HG03097 (cell line): ENCODE measurements at regions not wholly inside any gene's neighbourhood (a gene's known extent, or its start where the extent isn't known, plus 50 kb on each side); places are given as distances from the start of the nearest gene placed in this dataset.
"Not testable (repeated sequence)": the region's sequence is repeated elsewhere in the genome, so short reads cannot be mapped to it uniquely, and the experiment has no call there.

Source experiments
- ATAC-seq: cut with Tn5 transposase; IDR thresholded peaks from one replicate; pipeline ENCODE4 v1.9.1; 2021; ENCODE audit not compliant: unreplicated experiment, low FRiP score

DNA sequence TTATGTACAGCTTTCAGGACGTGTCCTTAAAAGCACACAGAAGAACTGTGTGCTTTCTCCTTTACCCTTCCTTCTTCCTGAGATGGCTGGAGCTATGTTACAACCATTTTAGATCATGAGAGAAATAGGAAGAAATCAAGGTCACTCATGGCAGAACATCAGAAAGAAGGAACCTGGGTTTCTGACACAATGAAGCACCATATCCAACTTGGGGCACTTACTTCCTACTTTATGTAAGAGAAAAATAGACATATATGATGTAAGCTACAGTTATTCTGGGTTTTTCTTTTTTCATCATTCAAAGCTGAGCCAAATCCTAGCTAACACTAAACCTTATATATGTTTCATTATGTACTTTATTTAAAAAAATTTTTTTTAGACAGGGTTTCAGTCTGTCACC, 79.5 kb downstream of the FAM161A start:
- no peak for ATAC-seq

- ATAC-seq = no peak
Measured at GRCh38 chr2:61771904-61772845, 81.7 kb downstream of the FAM161A start.

- ATAC-seq = no peak
Measured at GRCh38 chr2:61770746-61771145, 83.1 kb downstream of the FAM161A start.

DNA sequence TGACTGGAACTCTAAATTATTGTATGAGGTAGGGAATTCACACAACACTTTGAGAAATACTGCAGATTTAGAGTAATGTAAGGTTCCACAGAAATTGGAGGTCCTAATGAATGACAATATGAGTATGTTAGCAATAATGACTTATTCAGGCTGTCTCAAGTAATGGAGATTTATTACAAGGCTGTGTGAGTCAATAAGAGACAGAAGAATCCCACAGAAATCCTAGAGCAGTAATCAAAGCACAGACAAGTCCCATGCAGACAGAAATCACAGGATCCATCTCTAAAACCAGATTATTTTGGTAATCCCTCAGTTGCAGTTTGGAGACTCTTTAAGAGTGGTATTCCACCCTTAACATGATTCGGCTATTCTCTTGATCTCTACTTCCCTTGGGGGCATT, 83.6 kb downstream of the FAM161A start:
- no peak for ATAC-seq

DNA sequence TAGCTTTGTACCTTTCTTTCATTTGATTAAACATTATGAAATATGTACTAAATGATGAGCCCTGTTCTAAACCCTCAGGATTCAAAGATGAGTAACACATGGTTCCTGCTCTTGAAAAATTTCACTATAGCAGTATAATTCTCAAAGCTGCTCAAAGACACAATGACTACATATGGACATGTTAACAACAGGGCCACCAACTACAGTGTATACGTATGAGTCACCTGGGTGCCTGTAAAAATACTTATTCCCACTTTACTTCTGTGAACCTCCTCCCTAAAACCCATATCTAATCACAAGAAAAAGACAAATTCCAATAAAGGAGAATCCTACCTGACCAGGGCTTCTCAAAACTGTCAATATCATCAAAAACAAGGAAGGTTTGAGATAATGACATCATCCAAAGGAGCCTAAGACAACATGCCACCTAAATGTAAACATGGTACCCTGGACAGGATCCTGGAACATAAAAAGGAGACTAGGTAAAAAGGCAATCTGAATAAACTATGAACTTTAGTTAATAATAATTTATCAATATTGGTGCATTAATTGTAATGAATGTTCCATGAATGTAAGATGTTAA, 84.7 kb downstream of the FAM161A start:
- no peak for ATAC-seq

DNA sequence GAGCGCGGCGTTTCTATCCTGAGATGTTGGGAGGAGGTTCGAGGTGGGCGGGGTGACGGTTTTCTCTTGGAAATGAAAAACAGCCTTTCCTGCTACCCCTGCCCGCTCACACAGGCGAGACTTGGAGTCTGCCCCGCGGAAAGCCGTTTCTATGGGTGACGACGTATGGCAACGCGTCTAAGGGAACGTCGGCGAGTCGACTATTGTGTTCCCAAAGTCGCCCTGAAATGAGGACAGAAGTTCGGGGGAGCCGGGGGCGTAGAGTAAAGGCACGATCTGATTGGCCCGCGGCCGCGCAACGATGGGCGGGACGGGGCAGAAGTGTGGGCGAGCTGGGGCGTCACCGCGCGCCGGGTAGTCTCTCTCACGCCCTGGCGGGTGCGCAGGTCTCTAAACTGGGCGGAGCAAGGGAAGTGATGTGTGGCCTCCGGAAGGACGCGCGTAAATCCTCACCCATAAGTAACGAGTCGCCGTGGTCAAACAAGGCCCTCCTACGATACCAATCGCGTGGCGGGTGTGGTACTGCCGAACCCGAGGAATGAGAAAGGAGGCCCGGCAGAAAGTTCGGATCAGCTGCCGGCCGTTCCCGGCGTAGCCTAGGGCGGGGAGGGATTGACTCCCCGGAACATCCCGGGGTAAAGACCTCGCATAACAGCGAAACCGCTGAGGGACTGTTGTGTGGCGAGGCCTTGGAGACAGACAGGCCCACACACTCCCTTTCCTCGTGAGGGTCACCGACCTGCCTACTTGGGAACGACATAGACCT, 89.6 kb downstream of the FAM161A start:
- ATAC-seq = peak; percentile 99

DNA sequence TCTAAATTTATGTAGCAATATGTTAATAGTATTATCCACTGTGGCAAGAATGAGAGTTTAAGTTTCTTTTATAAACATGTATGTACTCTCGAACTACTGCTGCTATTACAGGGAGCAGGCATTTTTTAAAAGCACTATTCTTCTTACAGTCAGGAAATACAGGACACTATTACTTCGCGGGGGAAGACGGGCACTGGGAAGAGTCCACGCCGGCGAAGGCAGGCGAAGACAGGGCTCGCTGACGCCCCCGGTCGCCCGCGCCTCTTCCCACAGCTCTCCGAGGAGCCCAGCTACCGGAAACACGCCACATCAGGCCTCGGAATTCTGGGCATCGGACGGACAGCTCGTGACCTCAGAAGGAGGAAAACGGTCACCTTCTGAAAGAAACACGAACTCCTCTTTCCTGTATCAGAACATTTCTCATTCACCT, 90.2 kb downstream of the FAM161A start:
- peak; percentile 14 for ATAC-seq

- ATAC-seq = no peak
Measured at GRCh38 chr2:61762292-61762691, 91.6 kb downstream of the FAM161A start.

DNA sequence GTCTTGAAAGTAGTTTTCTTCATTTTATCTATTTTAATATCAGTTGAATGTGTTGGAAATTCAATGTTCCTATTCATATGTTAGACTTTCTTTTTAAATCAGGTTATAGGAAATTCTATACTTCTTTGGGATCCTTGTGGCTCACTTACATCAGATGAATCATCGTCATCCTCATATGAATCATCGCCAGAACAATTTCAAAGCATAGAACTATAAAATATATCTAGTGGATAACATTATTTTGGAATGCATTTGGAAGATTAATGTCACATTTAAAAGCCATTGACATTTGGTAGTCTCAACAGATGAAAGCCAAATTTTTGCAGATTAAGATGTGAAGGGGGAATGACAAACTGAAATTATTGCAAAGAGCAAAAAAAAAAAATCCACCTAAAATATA, 94.1 kb downstream of the FAM161A start:
- no peak for ATAC-seq

- no peak for ATAC-seq
Measured at GRCh38 chr2:61759005-61759404, 94.9 kb downstream of the FAM161A start.

DNA sequence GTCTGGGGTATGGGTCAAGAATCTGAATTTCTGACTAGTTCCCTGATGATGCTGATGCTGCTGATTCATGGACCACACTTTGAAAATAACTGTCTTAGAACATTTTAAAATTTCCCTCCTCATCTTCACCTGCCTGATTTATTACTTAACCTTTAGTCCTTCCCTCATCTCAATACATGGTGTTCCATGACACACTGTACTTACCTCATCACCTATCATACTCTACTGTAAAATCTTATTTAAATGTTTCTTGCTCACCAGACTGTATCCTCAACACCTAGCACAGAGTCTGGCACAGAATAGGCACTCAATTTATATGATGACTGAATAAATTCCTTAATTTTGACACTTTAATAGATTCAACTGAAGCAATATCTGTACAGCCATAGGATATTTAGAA, 95.7 kb downstream of the FAM161A start:
- no peak for ATAC-seq

- ATAC-seq = no peak
Measured at GRCh38 chr2:61753512-61753911, 100.3 kb downstream of the FAM161A start.

GRCh38 chr2:61750624-61751023, 103.2 kb downstream of the FAM161A start:
- no peak for ATAC-seq

- no peak for ATAC-seq
Measured at GRCh38 chr2:61742955-61743354, 110.9 kb downstream of the FAM161A start.

DNA sequence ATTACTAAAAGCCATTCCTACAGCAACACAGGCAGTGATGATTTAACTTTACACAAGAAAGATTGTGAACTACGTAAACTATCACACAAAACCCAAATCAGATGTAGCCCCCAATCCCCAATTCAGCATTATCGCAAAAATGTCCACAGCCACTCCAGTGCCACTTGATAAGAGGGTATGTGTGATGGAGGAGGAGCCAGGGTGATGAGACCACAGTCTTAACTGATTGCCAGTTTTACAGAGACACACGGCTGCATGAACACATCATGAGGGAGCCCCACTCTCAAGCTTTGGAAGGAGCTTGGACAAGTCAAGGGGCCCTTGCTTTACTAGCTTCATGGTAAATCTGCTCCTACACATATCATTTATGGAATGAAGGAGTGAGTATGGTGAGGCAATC, 116.0 kb downstream of the FAM161A start:
- no peak for ATAC-seq

GRCh38 chr2:61736953-61737352, 116.9 kb downstream of the FAM161A start:
- no peak for ATAC-seq

DNA sequence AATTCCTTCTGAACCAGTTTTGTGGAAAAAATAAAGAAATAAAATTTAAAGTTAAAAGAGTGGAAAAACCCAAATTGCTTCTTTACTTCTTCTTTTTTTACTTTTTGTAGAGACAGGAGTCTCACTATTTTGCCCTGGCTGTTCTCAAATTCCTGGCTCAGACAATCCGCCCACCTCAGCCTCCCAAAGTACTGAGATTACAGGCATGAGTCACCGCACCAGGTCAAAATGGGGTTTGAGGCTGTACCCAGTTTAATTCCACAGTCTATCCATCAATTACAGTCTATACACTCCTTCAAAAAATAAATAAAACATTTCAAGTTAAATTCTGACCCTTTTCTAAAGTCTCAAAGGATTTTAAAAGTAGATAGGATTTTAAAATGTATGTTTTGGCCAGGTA, 120.3 kb downstream of the FAM161A start:
- ATAC-seq = no peak

DNA sequence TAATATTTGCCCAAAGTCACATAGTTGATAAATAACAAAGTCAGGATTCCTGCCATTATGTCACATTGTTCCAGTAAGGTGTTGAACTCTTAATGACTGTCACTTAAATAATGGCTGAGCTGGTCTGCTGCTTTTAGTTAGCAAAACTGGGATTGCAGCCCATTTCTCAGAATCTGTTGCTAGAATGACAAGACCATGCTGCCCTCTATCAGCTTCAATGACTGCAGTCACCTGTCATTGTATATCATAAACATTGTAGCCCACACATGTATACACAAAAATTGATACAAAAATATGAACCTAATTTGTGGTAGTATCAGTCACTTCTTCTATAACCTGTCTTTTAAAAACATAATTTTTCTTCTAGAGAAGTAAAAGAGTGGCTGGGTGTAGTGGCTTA, 121.1 kb downstream of the FAM161A start:
- ATAC-seq = no peak

- no peak for ATAC-seq
Measured at GRCh38 chr2:61727746-61728145, 126.1 kb downstream of the FAM161A start.

- ATAC-seq = no peak
Measured at GRCh38 chr2:61726456-61727209, 127.2 kb downstream of the FAM161A start.

- not testable (repeated sequence) for ATAC-seq
Measured at GRCh38 chr2:61723364-61723763, 130.5 kb downstream of the FAM161A start.
